ENCODE measurements at regions not wholly inside any gene's neighbourhood (a gene's known extent, or its start where the extent isn't known, plus 50 kb on each side); places are given as distances from the start of the nearest gene placed in this dataset.
"Not testable (repeated sequence)": the region's sequence is repeated elsewhere in the genome, so short reads cannot be mapped to it uniquely, and the experiment has no call there.

DNA sequence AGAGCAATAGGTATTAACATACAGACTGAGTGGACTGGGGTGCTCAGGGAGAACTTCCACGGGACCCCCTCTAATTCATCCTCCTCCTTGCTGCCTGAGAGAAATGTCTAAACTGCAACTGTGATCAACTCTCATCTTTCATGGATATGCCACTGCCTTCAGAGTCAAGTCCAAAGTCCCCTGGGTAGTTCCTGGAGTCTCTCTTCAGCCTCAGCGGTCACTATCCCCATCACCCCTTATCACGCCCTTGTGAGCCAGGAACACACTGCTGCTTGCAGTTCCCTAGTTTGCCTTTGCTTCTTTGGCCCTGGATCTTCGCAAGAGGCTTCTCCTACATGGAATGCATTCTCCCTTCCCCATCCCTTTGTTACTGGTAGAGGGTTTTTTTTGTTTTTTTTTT is 58.7 kb upstream of the AUTS2 start:
- Histone ChIP-seq H3K36me3 (no peaks in the 10 kb centered on the region), H3K27me3 (no peaks in the 10 kb centered on the region), H3K9me3 (peaks cover 0 to 14% of the 10 kb centered on the region in 2 donors), H3K4me3 (no peak overlapping the region), H3K27ac (no peak overlapping the region), H3K4me1 (no peaks in the 10 kb centered on the region)
- TF ChIP-seq, protein P1, sequence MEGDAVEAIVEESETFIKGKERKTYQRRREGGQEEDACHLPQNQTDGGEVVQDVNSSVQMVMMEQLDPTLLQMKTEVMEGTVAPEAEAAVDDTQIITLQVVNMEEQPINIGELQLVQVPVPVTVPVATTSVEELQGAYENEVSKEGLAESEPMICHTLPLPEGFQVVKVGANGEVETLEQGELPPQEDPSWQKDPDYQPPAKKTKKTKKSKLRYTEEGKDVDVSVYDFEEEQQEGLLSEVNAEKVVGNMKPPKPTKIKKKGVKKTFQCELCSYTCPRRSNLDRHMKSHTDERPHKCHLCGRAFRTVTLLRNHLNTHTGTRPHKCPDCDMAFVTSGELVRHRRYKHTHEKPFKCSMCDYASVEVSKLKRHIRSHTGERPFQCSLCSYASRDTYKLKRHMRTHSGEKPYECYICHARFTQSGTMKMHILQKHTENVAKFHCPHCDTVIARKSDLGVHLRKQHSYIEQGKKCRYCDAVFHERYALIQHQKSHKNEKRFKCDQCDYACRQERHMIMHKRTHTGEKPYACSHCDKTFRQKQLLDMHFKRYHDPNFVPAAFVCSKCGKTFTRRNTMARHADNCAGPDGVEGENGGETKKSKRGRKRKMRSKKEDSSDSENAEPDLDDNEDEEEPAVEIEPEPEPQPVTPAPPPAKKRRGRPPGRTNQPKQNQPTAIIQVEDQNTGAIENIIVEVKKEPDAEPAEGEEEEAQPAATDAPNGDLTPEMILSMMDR (IDR thresholded peaks at IDR 0.05), result no peak
- DNase-seq (ENCODE audit: low spot score), result no peak

DNA sequence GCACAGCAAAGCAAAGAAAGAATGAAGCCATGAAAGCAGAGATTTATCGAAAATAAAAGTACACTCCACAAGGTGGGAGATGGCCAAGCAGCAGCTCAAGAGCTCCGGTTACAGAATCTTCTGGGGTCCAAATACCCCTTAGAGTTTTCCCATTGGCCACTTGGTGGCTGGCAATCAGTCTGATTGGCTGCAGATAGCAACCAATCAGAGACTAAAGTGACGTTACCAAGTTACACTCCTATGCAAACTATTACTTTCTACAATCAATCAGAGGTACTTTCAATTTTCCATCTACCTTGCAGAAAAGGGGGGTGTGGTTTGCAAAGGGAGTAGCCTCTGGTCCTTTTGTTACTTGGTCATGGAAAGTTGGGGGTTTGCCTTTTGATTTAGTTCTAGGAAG is 58.0 kb upstream of the AUTS2 start:
- H3K4me3 ChIP-seq, result no peak overlapping the region
- no peaks in the 10 kb centered on the region for H3K27me3 ChIP-seq
- H3K9me3 ChIP-seq, result peaks cover 0 to 14% of the 10 kb centered on the region in 2 donors
- DNase-seq (ENCODE audit: low spot score), result no peak
- H3K4me1 ChIP-seq, result no peaks in the 10 kb centered on the region
- TF ChIP-seq, protein P1 (IDR thresholded peaks at IDR 0.05), result no peak
- H3K27ac ChIP-seq, result no peak overlapping the region
- no peaks in the 10 kb centered on the region for H3K36me3 ChIP-seq

DNA sequence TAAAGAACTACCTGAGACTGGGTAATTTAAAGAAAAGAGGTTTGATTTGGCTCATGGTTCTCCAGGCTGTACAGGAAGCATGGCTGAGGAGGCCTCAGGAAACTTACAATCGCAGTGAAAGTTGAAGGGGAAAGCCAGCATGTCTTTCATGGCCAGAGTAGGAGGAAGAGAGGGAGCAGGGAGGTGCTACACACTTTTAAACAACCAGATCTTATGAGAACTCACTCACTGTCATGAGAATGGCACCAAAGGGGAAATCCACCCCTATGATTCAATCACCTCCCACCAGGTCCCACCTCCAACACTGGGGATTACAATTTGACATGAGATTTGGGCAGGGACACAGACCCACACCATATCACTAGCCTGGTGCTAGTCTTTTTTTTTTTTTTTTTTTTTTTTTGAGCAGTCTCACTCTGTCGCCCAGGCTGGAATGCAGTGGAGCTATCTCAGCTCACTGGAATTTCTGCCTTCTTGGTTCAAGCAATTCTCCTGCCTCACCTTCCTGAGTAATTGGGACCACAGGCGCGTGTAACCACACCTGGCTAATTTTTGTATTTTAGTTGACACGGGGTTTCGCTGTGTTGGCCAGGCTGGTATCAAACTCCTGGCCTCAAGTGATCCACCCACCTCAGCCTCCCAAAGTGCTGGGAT is 56.4 kb upstream of the AUTS2 start:
- H3K4me1 ChIP-seq; H3K27me3 ChIP-seq; H3K4me3 ChIP-seq; DNase-seq (ENCODE audit: low spot score); H3K36me3 ChIP-seq; H3K27ac ChIP-seq: not testable (repeated sequence)
- peaks cover 0 to 14% of the 10 kb centered on the region in 2 donors for H3K9me3 ChIP-seq

DNA sequence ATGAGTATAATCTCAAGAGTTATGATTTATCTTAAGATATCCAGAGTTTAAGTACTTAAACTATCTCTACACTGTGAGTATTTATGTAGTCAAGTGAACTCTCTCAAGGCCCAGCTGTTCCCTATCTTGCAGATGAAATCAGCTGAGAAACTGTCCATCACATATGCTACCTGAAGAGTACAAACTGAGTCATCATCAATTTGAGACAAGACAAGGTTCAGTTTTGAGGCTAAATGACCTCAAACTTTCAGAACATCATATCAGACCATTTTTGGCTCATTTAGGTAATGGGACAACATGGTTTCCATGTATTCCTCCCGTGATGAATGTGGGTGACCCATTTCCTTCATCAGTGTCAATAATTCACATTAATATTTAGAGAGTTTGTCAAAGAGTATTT is 53.1 kb upstream of the AUTS2 start:
- H3K27ac ChIP-seq, result no peak overlapping the region

More for the DNA sequence above, 53.1 kb upstream of the AUTS2 start:
- no peaks in the 10 kb centered on the region for H3K36me3 ChIP-seq
- H3K27me3 ChIP-seq, result no peaks in the 10 kb centered on the region
- H3K4me3 ChIP-seq, result no peak overlapping the region
- TF ChIP-seq, protein P1 (IDR thresholded peaks at IDR 0.05), result no peak
- H3K4me1 ChIP-seq, result peaks cover 0 to 7% of the 10 kb centered on the region in 2 donors
- no peak for DNase-seq (ENCODE audit: low spot score)
- H3K9me3 ChIP-seq, result peaks cover 0 to 14% of the 10 kb centered on the region in 2 donors
